CD4-positive, alpha-beta T cell (primary cell): ENCODE measurements at regions not wholly inside any gene's neighbourhood (a gene's known extent, or its start where the extent isn't known, plus 50 kb on each side); places are given as distances from the start of the nearest gene placed in this dataset.
"Not testable (repeated sequence)": the region's sequence is repeated elsewhere in the genome, so short reads cannot be mapped to it uniquely, and the experiment has no call there.

Source experiments
- ATAC-seq: fragments of 200-7000 bp; cut with Tn5 transposase; one replicate; pipeline ENCODE4 v1.10.0; 2022; ENCODE audit warnings: mild to moderate bottlenecking; ENCODE audit not compliant: poor library complexity
- CTCF ChIA-PET: fragments of 350-600 bp; sonication (Branson Sonifier 250); formaldehyde crosslinking; loops from one replicate; lab custom pipeline; 2021; ENCODE audit warnings: antibody characterized with exemption, inconsistent platforms; lab: Charles Lee
- POLR2A ChIA-PET: fragments of 350-600 bp; sonication (Branson Sonifier 250); formaldehyde crosslinking; loops from one replicate; lab custom pipeline; 2021; ENCODE audit warnings: antibody characterized with exemption, inconsistent platforms; lab: Charles Lee
- DNase-seq, 14 experiments: peaks; one replicate each; pipeline ENCODE4 v3.0.0-alpha.2; 2013 to 2020; ENCODE audit warnings: mixed read lengths in 2 of 14
- H3K27ac ChIP-seq, 2 donors: one replicate each; pipeline versions ENCODE4 v1.5.1 to v1.7.0; 2013; ENCODE audit warnings: low read length in 2 of 2, low read depth in 1 of 2, mild to moderate bottlenecking in 1 of 2
- H3K27me3 ChIP-seq, 2 experiments: 1 replicate in 1 of 2; 2 replicates in 1 of 2; pipeline versions ENCODE4 v1.6.1 to v1.7.0; 2013; ENCODE audit warnings: low read length in 2 of 2, control low read depth in 1 of 2, mild to moderate bottlenecking in 1 of 2, moderate library complexity in 1 of 2; ENCODE audit not compliant: insufficient read depth in 2 of 2, control insufficient read depth in 1 of 2
- H3K36me3 ChIP-seq: one replicate; pipeline ENCODE4 v1.6.1; 2013; ENCODE audit warnings: low read length, control low read depth; ENCODE audit not compliant: insufficient read depth
- H3K4me1 ChIP-seq: one replicate; pipeline ENCODE4 v1.6.1; 2013; ENCODE audit warnings: low read length, control low read depth; ENCODE audit not compliant: insufficient read depth
- H3K4me3 ChIP-seq: one replicate; pipeline ENCODE4 v1.5.1; 2013; ENCODE audit warnings: mild to moderate bottlenecking, low read length, moderate library complexity
- H3K9me3 ChIP-seq, 2 experiments: 1 replicate in 1 of 2; 2 replicates in 1 of 2; pipeline versions ENCODE4 v1.6.1 to v1.7.0; 2013; ENCODE audit warnings: low read length in 2 of 2, mild to moderate bottlenecking in 2 of 2, control low read depth in 1 of 2, moderate library complexity in 1 of 2; ENCODE audit not compliant: control insufficient read depth in 1 of 2, insufficient read depth in 1 of 2
- H3K27ac Mint-ChIP-seq: one replicate; pipeline ENCODE4 v1.8.0; 2020; ENCODE audit warnings: mixed read lengths
- H3K27me3 Mint-ChIP-seq: one replicate; pipeline ENCODE4 v1.8.0; 2021; ENCODE audit warnings: mixed read lengths
- H3K36me3 Mint-ChIP-seq: one replicate; pipeline ENCODE4 v1.8.0; 2021; ENCODE audit warnings: low read depth, mixed read lengths
- H3K4me1 Mint-ChIP-seq: one replicate; pipeline ENCODE4 v1.8.0; 2021; ENCODE audit warnings: low read depth, mixed read lengths
- H3K4me3 Mint-ChIP-seq: one replicate; pipeline ENCODE4 v1.8.0; 2020; ENCODE audit warnings: mild to moderate bottlenecking, mixed read lengths
- H3K9me3 Mint-ChIP-seq: one replicate; pipeline ENCODE4 v1.8.0; 2020; ENCODE audit warnings: mixed read lengths
- CTCF ChIP-seq: fragments of 200-600 bp; IDR thresholded peaks from one replicate; pipeline ENCODE4 v1.8.0; 2022; ENCODE audit warnings: antibody characterized with exemption, mild to moderate bottlenecking
- intact Hi-C, 2 experiments: fragments of 100-400 bp; cut with DNase I in 1 of 2; cut with micrococcal nuclease in 1 of 2; formaldehyde crosslinking; loops; one replicate each; pipeline versions ENCODE4 v1.15.1 to v1.9.0; 2023 to 2025; cut with DNase I, micrococcal nuclease

- Histone ChIP-seq H3K9me3 (peaks cover 0 to 3% of the 10 kb centered on the region in 2 experiments), H3K36me3 (no peaks in the 10 kb centered on the region), H3K27ac (no peak overlapping the region), H3K4me1 (no peaks in the 10 kb centered on the region), H3K27me3 (no peaks in the 10 kb centered on the region), H3K4me3 (no peak overlapping the region)
- CTCF ChIA-PET: no interaction called here
- no peaks in the 10 kb centered on the region for H3K27me3 Mint-ChIP-seq
- no peak for DNase-seq
- intact Hi-C loops: no loop called here
- no peaks in the 10 kb centered on the region for H3K36me3 Mint-ChIP-seq
- peaks cover 3% of the 10 kb centered on the region for H3K9me3 Mint-ChIP-seq
- H3K4me3 Mint-ChIP-seq: no peak overlapping the region
- no peak for ATAC-seq
- POLR2A ChIA-PET: no interaction called here
- H3K27ac Mint-ChIP-seq: no peak overlapping the region
- TF ChIP-seq CTCF: no peak
- no peaks in the 10 kb centered on the region for H3K4me1 Mint-ChIP-seq
Observed at GRCh38 chr2:142422041-142422440, 291.2 kb upstream of the LRP1B start.

GRCh38 chr2:142418699-142419098 lies 287.9 kb upstream of the LRP1B start:
- H3K36me3 ChIP-seq, DNase-seq, H3K9me3 ChIP-seq, intact Hi-C loops, H3K4me3 Mint-ChIP-seq, H3K4me1 Mint-ChIP-seq, H3K4me3 ChIP-seq, ATAC-seq, H3K4me1 ChIP-seq, CTCF ChIA-PET, H3K27me3 Mint-ChIP-seq, H3K27me3 ChIP-seq, H3K27ac ChIP-seq, H3K36me3 Mint-ChIP-seq, POLR2A ChIA-PET, H3K27ac Mint-ChIP-seq: not testable (repeated sequence)
- peaks cover 11% of the 10 kb centered on the region for H3K9me3 Mint-ChIP-seq

- Histone ChIP-seq H3K27me3 (no peaks in the 10 kb centered on the region), H3K9me3 (no peaks in the 10 kb centered on the region), H3K4me3 (no peak overlapping the region), H3K36me3 (no peaks in the 10 kb centered on the region), H3K4me1 (no peaks in the 10 kb centered on the region), H3K27ac (no peak overlapping the region)
- Mint-ChIP-seq H3K27me3 (no peaks in the 10 kb centered on the region), H3K4me1 (no peaks in the 10 kb centered on the region), H3K4me3 (no peak overlapping the region), H3K27ac (no peak overlapping the region), H3K9me3 (peaks cover 11% of the 10 kb centered on the region), H3K36me3 (no peaks in the 10 kb centered on the region)
- ChIA-PET CTCF (no interaction called here), POLR2A (no interaction called here)
- no peak for DNase-seq
- TF ChIP-seq CTCF: no peak
- ATAC-seq: no peak
- intact Hi-C loops: no loop called here
Observed at GRCh38 chr2:142416996-142417395, 286.2 kb upstream of the LRP1B start.

- Histone ChIP-seq H3K4me1 (no peaks in the 10 kb centered on the region), H3K9me3 (no peaks in the 10 kb centered on the region), H3K4me3 (no peak overlapping the region), H3K27me3 (no peaks in the 10 kb centered on the region), H3K27ac (no peak overlapping the region), H3K36me3 (no peaks in the 10 kb centered on the region)
- no peak for TF ChIP-seq CTCF
- Mint-ChIP-seq H3K36me3 (no peaks in the 10 kb centered on the region), H3K4me1 (no peaks in the 10 kb centered on the region), H3K4me3 (no peak overlapping the region), H3K9me3 (peaks cover 14% of the 10 kb centered on the region), H3K27ac (no peak overlapping the region), H3K27me3 (no peaks in the 10 kb centered on the region)
- ChIA-PET POLR2A (no interaction called here), CTCF (no interaction called here)
- no peak for DNase-seq
- no peak for ATAC-seq
- intact Hi-C loops: no loop called here
Observed at GRCh38 chr2:142415461-142415860, 284.6 kb upstream of the LRP1B start.
